ENCODE measurements at regions not wholly inside any gene's neighbourhood (a gene's known extent, or its start where the extent isn't known, plus 50 kb on each side); places are given as distances from the start of the nearest gene placed in this dataset.

DNA sequence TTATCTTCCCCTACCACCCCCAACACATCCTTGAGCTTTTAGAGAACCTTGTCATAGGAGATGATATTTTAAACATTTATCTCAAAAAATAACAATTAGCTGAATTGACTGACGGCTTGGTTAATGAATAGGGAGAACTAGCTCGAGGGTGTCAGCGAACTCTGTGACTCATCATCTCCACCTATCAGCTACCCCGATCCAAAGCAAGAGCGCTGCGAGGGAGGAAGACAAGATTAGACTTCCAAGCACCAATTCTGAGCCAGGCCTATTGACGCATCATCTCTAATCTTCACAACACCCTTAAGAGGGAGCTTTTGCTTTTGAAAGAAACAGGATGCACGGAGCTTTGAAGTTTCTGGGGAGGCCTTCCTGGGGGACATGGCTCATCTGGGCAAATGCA is 51.0 kb upstream of the GALNT18 start:
- TF ChIP-seq, protein P1, sequence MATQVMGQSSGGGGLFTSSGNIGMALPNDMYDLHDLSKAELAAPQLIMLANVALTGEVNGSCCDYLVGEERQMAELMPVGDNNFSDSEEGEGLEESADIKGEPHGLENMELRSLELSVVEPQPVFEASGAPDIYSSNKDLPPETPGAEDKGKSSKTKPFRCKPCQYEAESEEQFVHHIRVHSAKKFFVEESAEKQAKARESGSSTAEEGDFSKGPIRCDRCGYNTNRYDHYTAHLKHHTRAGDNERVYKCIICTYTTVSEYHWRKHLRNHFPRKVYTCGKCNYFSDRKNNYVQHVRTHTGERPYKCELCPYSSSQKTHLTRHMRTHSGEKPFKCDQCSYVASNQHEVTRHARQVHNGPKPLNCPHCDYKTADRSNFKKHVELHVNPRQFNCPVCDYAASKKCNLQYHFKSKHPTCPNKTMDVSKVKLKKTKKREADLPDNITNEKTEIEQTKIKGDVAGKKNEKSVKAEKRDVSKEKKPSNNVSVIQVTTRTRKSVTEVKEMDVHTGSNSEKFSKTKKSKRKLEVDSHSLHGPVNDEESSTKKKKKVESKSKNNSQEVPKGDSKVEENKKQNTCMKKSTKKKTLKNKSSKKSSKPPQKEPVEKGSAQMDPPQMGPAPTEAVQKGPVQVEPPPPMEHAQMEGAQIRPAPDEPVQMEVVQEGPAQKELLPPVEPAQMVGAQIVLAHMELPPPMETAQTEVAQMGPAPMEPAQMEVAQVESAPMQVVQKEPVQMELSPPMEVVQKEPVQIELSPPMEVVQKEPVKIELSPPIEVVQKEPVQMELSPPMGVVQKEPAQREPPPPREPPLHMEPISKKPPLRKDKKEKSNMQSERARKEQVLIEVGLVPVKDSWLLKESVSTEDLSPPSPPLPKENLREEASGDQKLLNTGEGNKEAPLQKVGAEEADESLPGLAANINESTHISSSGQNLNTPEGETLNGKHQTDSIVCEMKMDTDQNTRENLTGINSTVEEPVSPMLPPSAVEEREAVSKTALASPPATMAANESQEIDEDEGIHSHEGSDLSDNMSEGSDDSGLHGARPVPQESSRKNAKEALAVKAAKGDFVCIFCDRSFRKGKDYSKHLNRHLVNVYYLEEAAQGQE (IDR thresholded peaks at IDR 0.05; ENCODE audit: insufficient read depth in 1 of 2, low read depth in 2 of 2, low read length in 2 of 2): no peak
- TF ChIP-seq SIN3A (IDR thresholded peaks at IDR 0.05; ENCODE audit: borderline replicate concordance, insufficient read depth, low read length) (no peak), FOXP2 (optimal IDR thresholded peaks at IDR 0.05; ENCODE audit: borderline replicate concordance, extremely low read depth, extremely low read length, insufficient read depth) (no peak), POLR2AphosphoS5 (IDR thresholded peaks at IDR 0.05; ENCODE audit: low read depth, low read length) (no peak), TAF1 (IDR thresholded peaks at IDR 0.05; ENCODE audit: borderline replicate concordance, insufficient read depth, low read length) (no peak)

DNA sequence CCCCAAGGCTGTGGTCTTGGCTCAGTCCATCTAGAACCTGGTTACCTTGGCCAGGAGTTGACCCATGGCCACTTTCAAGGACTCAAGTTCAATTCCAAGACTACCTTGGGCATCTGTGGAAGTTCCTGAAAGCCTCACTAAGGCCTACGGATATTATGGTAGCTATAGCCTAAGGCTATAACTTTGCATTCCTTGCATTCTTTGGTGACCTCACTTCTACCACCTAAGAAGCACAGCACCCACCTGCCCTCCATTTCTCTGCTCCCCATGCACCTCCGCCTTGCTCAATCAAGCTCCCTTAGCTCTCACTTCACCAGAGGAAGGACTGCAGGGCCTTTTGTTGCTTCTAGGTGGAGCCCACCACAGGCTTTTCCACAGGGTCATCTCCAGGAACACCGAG is 50.3 kb upstream of the GALNT18 start:
- TF ChIP-seq, protein P1 (IDR thresholded peaks at IDR 0.05; ENCODE audit: insufficient read depth in 1 of 2, low read depth in 2 of 2, low read length in 2 of 2): no peak
- TF ChIP-seq SIN3A (IDR thresholded peaks at IDR 0.05; ENCODE audit: borderline replicate concordance, insufficient read depth, low read length) (no peak), FOXP2 (optimal IDR thresholded peaks at IDR 0.05; ENCODE audit: borderline replicate concordance, extremely low read depth, extremely low read length, insufficient read depth) (no peak), POLR2AphosphoS5 (IDR thresholded peaks at IDR 0.05; ENCODE audit: low read depth, low read length) (no peak), TAF1 (IDR thresholded peaks at IDR 0.05; ENCODE audit: borderline replicate concordance, insufficient read depth, low read length) (no peak)
